HG03159 (cell line): ENCODE measurements at regions not wholly inside any gene's neighbourhood (a gene's known extent, or its start where the extent isn't known, plus 50 kb on each side); places are given as distances from the start of the nearest gene placed in this dataset.
"Not testable (repeated sequence)": the region's sequence is repeated elsewhere in the genome, so short reads cannot be mapped to it uniquely, and the experiment has no call there.

Experiments
- ATAC-seq: cut with Tn5 transposase; IDR thresholded peaks from one replicate; pipeline ENCODE4 v1.9.1; 2021; ENCODE audit warnings: mild to moderate bottlenecking, moderate library complexity; ENCODE audit not compliant: unreplicated experiment

DNA sequence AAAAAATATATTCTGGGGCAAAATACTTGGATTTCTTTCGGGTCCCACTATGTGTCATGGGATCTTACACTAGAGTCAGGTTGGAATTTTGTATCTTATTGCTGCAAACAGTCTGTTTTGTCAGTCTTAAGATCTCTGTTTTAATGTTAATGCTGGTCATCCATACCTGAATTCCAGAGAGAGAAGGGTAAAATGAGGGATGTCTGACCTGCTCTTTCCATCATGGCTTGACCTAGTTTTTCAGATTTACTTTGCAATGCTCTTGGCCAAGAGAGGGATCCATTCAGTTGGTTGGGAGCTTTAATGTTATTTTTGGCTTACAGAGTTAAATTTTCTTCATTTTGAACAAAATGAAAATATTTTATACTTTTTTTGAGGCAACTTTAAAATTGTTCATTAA is 117.2 kb downstream of the CASP12 start:
- no peak for ATAC-seq

DNA sequence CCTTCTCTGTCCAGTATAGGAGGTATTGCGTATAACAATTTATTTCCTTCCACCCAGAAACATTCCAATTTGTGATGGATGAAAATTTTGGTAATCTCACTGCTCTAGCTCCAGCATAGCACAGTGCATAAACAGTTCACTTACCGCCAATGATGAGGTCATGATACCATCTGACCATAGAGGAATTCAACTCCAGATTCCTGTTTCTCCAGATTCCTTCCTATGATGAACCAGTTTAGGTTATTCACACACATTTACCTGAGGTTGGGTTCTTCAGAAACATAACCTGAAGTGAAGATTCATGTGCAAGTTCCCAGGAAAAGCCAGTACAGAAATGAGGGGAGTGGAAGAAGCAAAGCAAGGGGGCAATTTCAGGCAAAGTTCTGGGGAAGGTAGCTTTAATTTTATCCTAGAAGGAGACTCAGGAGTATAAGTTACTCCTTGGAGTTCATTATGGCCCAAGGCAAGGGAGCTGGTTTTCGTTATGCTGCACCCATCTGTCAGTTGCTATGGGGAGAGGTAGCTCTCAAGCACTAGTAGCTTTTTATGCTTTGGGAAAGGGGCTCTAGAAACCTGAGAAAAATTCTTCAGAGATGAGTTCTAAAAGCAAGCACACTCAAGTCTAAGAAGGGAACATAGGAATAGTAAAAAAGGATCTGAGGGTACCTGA is 121.6 kb downstream of the CASP12 start:
- no peak for ATAC-seq

DNA sequence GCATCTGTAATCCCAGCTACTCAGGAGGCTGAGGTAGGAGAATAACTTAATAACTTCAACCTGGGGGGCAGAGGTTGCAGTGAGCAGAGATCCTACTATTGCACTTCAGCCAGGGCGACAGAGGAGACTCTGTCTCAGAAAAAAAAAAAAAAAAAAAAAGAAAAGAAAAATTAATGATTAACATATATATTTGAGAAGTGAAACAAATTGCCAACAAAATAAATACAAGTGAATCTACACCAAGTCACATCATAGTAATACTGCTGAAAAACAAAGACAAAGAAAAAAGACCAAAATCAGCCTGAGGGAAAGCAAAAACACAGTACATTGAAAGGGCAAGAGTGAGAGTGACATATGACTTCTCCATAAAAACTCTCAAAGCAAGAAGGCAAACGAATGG is 123.7 kb downstream of the CASP12 start:
- peak; percentile 48 for ATAC-seq

DNA sequence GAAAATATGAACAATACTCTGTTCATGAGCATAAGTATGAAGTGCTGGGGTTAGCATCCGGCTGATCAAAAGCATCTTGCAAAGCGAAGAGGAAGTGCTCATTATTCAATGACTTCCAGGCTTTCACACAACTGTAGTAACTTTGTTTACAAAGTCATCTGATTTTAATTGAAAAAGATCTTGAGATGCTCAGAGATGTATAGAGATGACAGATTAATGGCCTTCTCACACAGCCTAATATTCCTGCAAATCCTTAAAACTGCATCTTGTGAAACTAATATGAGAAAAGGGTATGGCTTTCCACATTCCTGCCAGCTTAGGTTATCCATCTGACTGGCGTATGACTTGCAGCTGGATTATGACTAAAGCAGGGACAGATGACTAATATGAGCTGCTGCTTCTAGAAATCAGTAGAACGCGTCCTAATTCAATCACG is 125.4 kb downstream of the CASP12 start:
- no peak for ATAC-seq

DNA sequence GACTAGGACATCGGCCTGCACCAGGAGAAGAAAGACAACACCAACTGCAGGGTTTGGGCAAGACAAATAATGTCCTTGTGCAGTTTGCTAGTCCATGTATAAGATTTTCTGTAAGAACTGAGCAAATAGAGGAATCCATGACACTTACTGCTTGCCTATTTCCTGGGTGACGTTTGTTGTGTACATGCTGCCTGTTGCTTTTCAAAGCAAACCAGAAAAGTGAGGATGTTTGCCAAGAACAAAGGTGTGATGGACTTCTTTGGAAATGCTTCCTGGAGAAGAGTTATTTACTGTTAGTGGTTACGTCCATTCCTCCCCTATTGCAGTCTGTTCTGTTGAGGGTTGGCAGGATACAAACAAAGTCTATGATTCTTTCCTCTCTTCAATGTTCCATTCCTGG is 126.5 kb downstream of the CASP12 start:
- no peak for ATAC-seq

DNA sequence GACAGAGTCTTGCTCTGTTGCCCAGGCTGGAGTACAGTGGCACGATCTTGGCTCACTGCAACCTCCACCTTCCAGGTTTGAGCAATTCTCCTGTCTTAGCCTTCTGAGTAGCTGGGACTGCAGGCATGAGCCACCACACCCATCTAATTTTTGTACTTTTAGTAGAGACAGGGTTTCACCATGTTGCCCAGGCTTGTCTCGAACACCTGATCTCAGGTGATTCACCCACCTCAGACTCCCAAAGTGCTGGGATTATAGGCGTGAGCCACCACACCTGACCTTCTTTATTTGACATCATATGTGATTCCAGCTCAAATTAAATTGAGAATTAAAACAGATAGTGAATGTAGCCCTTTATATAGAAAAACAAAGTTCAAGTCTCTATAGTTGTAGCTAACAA is 127.2 kb downstream of the CASP12 start:
- not testable (repeated sequence) for ATAC-seq

DNA sequence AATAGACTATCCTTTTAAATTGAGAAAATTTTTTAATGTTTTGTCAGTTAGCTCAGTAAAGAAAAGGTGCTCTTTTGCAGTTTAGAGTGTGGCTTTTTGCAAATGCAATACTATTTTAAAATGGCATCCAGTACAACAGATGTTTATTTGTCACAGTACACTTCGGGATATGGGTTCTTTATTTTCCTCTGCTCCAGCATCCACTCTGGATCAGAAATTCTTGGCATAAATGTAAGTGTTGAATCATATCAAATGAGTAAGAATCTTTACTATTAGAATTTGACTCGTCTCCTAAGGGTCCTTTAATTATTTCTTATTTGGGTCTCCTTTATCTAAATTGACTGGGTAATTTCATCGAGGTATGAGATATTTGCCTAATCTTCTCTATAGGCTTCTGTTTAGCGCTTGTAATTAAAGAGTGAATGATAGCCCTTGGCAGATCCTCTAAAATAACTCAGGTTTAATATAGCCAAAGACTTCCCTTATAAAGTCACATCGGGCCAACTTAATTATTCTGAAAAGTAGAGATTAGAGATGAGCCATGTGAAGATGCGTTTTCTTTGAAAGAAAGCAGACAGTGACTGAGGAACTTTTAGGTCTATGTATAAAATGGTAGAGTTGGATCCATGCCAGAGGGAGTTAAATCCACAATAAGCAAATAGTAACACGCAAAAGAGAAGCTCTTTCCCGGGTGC is 132.7 kb downstream of the CASP12 start:
- no peak for ATAC-seq

DNA sequence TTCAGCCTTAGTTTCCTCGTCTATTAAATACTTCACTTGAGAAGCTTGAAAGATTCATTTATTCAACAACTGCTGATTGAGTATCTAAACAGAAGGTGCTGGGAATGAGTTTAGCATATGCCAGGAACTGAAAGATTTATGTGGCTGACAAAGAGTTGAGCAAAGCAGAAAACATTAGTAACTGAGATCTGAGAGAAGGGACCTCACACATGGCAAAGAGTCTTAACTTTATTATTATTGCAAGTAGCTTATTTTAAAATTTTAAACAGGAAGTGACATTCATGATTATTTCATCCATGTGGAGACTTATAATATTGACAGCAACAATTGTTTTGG is 133.6 kb downstream of the CASP12 start:
- ATAC-seq = no peak

DNA sequence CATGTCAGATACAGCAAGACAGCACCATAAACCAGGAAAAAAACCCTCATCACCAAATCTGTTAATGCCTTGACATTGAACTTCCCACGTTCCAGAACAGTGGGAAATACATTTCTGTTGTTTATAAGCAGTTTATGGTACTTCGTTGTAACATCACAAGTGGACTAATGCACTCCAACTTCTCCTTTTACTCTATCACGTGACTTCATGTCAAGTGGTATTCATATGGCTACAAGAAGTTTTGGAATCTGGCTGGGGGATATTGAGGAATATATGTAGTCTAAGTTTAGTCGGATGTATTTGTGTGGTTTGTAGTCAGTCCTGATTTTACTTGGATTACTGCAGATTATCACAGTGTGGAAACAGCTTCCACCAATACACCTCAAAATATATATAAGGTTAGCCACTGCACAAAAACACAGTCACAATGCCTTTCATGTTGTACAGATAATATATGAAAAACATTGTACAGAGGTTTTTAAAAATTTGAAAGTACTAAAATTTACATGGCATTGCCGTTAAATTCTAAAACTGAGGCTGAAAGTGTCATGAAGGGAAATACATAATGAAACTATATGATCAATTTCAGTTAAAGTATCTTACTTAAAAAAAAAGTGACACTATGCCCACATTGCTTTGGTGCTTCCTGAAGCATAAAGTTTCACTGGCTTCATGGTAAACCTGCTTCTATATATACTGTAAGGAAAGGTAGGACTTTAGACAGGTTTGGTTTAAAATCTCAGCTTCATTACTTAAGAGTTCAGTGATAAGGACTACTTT is 134.1 kb downstream of the CASP12 start:
- ATAC-seq = no peak

DNA sequence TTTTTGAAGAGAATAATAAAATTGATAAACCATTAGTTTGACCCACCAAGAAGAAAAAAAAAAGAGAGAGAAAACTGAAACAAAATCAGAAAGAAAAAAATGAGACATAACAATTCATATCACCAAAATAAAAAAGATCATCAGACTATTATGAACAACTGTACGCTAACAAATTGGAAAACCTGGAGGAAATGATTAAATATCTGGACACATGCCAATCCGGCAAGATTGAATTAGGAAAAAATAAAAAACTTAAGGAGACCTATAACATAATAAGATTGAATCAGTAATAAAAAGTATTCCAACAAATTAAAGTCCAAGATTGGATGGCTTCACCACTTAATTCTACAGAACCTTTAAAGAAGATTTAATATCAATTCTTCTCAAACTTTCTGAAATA is 136.7 kb downstream of the CASP12 start:
- no peak for ATAC-seq

DNA sequence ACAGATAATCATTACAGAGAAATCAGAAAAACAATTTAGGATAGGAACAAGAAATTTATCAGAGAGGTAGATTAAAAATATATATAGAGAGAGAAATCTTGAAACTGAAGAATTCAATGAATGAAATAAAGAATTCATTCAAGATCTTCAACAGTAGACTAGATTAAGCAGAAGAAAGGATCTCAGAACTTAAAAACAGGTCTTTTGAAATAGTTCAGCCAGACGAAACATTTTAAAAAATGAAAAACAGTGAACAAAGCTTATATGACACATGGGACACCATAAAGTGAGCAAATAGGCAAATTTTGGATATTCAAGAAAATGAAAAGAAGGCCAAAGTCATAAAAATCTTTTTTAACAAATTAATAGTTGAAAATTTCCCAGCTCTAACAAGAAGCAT is 138.8 kb downstream of the CASP12 start:
- no peak for ATAC-seq

DNA sequence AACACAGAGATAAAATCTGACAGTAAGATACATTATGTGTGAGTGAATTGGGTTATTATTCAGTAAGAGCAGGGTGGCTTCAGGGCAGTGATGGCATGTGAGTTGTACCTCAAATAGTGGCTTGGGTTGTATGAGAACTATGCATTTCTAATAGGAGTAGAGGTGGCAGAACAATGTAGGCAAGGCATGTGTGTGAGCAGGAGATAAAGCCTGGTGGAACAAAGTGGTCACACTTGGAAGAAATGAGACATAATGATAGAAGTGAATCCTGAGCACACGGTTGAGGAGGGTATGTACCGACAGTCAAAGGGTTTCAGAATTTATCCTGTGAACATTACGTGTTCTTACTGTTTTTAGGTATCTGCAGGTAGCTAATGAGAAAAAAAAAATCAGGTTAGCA is 159.3 kb downstream of the CASP12 start:
- no peak for ATAC-seq

DNA sequence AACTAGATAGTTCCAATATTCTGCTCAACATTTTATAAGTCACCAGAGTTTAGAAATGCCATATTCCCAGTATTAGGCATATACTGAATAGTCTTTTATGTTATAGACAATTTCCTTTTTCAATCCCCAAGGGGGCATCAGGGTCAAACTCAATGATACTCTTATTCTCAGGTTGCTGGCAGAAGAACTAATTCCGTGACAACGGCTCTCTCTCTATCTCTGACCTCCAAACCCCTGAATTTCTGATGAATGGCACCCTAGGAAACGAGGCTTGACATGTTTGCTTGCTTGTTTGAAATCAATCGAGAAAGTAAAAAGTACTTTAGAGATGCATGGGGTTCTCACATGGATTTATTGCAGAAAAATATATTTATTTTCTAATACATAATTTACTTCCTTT is 160.1 kb downstream of the CASP12 start:
- ATAC-seq = no peak

DNA sequence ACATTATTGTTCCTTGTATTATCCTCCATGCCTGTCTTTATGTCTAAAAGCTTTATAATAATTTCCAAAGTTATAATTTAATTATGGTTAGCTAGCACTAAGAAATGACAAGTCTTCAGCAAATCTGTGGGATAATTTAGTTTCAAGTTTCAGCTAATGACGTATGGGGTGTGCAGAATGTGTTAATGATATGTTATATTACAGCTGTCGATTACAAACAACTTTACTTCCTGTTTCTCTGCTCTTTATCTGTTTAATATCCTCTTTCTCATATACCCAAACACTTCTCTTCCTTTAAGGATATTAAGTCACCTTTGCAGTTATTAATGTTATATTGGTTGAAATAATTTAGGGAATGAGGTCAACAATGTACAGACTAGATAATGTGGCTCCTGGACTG is 161.8 kb downstream of the CASP12 start:
- no peak for ATAC-seq

DNA sequence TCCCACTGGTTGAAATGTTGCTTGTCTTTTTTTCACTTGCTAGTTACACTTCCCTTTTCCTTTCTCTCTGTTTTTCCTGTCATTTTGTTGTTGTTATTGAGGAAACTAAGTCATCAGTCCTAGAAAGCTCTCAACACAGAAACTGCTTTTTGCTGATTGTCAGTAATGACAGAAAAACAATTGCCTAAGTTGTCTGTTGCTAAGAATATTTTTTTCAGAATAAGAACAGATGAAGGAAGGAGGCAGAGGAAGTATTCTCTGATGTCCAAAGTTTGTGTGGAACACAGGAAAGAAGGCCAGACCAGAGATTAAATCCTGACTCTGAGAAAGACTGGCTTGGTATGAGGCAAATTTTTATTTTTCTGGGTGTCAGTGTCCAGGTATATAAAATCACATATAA is 163.3 kb downstream of the CASP12 start:
- no peak for ATAC-seq

DNA sequence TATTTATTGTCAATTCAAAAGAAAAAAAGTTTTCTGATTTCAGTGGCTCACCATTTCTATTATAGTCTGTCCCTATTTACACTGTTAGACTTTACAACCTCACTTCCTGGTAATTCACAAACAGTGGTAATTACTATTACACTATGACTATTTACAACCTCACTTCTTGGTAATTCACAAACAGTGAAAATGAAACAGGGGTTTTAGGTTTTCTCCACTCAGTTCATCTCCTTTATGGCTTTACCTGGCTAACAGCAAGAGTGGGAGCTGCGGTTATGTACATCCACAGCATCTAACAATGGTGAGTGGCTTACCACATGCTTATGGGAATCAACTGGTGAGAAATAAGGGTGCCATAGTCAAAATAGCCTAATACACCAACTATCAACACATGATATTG is 166.4 kb downstream of the CASP12 start:
- no peak for ATAC-seq

DNA sequence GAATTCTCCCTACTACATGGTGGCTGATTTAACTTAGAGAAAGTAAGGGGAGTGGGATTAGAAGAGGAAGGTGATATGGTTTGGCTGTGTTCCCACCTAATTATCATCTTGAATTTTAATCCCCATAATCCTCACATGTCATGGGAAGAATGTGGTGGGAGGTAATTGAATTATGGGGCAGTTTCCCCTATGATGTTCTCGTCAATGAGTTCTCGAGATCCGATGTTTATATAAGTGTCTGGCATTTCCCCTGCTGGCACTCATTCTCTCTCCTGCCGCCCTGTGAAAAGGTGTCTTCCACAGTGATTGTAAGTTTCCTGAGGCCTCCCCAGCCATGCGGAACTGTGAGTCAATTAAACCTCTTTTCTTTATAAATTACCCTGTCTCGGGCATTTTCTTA is 169.3 kb downstream of the CASP12 start:
- ATAC-seq = no peak

DNA sequence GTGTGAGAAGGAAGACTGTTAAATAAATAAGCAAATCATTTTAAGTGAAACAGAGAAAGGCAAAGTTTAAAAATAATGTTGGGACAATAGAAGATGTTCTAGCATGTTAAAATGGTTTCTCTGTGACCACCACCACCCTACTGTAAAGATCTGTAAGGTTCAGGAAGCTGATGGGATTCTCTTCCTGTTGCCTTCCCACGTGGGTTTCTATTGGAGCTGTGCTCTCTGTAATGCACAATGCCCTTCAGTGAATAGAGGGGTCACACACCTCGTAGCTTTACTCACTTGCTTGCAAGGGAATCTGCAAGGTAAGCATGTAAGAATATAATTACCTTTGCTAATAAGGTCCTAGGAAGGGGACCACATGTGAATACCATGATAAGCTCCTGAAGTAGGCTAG is 170.5 kb downstream of the CASP12 start:
- no peak for ATAC-seq

DNA sequence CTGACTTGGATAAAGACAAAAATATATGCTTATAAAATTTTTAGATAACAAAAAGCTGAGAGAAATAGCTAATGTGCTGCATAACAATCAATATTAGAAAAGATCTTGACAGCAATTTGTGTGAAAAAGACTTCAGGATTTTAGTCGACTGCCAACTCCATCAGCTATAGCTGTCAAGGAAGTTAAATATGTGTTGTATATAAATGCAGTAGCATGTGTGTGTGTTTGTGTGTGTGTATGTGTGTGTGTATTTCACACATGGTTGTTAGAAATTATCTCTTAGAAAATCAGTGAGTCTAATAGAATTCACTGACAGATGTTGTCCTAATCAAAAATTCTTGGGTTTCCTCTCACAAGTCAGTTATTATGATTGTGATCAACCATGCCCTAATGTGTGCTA is 171.2 kb downstream of the CASP12 start:
- ATAC-seq = no peak

DNA sequence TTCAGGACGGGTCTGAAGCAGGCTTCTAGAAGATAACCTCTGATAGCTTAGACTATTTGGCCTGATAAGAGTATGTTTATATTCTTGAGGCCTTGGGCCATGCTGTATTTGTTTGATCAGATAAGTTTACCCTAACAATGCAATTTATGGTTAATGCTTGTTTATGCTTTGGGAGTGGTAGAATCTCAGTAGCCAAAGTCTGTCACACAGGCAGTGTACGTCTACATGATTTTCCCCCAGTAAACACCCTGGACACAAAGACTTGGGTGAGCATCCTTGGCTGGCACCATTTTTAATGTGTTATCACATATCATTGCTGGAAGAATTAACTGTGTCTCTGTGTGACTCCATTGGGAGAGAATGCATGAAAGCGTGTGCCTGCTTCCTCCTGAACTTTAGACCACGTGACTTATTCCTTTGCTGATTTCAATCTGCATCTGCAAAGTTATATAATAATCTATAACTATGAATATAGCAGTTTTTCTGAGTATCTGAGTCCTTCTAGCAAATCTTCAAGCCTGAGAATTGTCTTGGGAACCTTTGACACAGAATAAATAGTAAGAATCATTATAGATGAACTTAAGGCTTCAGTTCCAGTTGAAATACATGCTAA is 172.4 kb downstream of the CASP12 start:
- ATAC-seq = no peak

DNA sequence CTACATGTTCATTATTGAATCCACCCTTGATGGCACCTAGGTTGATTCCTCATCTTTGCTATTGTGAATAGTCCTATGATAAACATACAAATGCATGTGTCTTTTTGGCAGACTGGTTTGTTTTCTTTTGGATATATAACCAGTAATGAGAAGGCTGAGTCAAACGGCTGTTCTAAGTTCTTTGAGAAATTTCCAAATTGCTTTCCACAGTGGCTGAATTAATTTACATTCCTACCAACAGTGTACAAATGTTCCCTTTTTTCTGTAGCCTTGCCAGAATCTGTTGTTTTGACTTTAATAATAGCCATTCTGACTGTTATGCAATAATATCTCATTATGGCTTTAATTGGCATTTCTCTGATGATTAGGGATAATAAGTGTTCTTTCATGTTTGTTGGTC is 184.9 kb downstream of the CASP12 start:
- ATAC-seq = no peak
